H1 (cell line): ENCODE measurements at regions not wholly inside any gene's neighbourhood (a gene's known extent, or its start where the extent isn't known, plus 50 kb on each side); places are given as distances from the start of the nearest gene placed in this dataset.
"Not testable (repeated sequence)": the region's sequence is repeated elsewhere in the genome, so short reads cannot be mapped to it uniquely, and the experiment has no call there.

ENCODE experiments used
- CTCF ChIA-PET: fragments of 300-600 bp; sonication (Branson Sonifier 250); formaldehyde crosslinking; loops from one replicate; lab custom pipeline; 2021; ENCODE audit not compliant: partially characterized antibody; lab: Charles Lee
- POLR2A ChIA-PET: fragments of 300-600 bp; sonication (Branson Sonifier 250); formaldehyde crosslinking; loops from one replicate; lab custom pipeline; 2021; ENCODE audit warnings: inconsistent platforms; ENCODE audit not compliant: partially characterized antibody; lab: Charles Lee
- DNase-seq, 2 experiments: peaks; one replicate each; pipeline versions ENCODE4 v3.0.0 to v3.0.0-alpha.2; 2010 to 2022; ENCODE audit warnings: low spot score in 2 of 2, low read depth in 1 of 2, mixed read lengths in 1 of 2
- FAIRE-seq: peaks from 2 replicates; lab custom pipeline; 2011; peaks lifted over from hg19 to GRCh38; lab: Jason Lieb, UNC
- H2AFZ ChIP-seq: 2 replicates; pipeline ENCODE4 v1.8.1; 2012; ENCODE audit warnings: low read length, inconsistent platforms
- H2AK5ac ChIP-seq: 2 replicates; pipeline ENCODE4 v1.6.1; 2013; ENCODE audit warnings: low read depth, low read length
- H2BK120ac ChIP-seq: replicated peaks from 2 replicates; pipeline ENCODE3; 2013; ENCODE audit warnings: low read depth, low read length, inconsistent platforms
- H2BK12ac ChIP-seq: 2 replicates; pipeline ENCODE4 v1.6.1; 2013; ENCODE audit warnings: low read depth, low read length
- H2BK15ac ChIP-seq: 2 replicates; pipeline ENCODE4 v1.6.1; 2013; ENCODE audit warnings: low read length
- H2BK20ac ChIP-seq: 2 replicates; pipeline ENCODE4 v1.6.1; 2013; ENCODE audit warnings: low read length
- H2BK5ac ChIP-seq: 2 replicates; pipeline ENCODE4 v1.6.1; 2013; ENCODE audit warnings: low read depth, low read length
- H3K14ac ChIP-seq: 2 replicates; pipeline ENCODE4 v1.6.1; 2013; ENCODE audit warnings: inconsistent platforms; ENCODE audit not compliant: insufficient read length
- H3K18ac ChIP-seq: 2 replicates; pipeline ENCODE4 v1.6.1; 2013; ENCODE audit warnings: low read length; ENCODE audit errors: extremely low read depth
- H3K23ac ChIP-seq: 2 replicates; pipeline ENCODE4 v1.6.1; 2013; ENCODE audit warnings: inconsistent platforms; ENCODE audit not compliant: insufficient read length
- H3K23me2 ChIP-seq: 2 replicates; pipeline ENCODE4 v1.6.1; 2013; ENCODE audit warnings: low read depth, low read length
- H3K27ac ChIP-seq: 2 replicates; pipeline ENCODE4 v1.6.1; 2011; ENCODE audit warnings: low read depth, low read length, inconsistent platforms
- H3K27me3 ChIP-seq, 4 experiments: replicated peaks in 1 of 4; 1 replicate in 1 of 4; 2 replicates in 3 of 4; pipeline versions ENCODE4 v1.6.1 to v1.8.1; 2011 to 2013; ENCODE audit warnings: low read length in 3 of 4, mild to moderate bottlenecking in 3 of 4, inconsistent platforms in 2 of 4, mixed read lengths in 2 of 4, moderate library complexity in 1 of 4; ENCODE audit not compliant: control insufficient read depth in 3 of 4, insufficient read depth in 3 of 4; ENCODE audit errors: extremely low read depth in 1 of 4
- H3K36me3 ChIP-seq, 4 experiments: 2 replicates each; pipeline versions ENCODE4 v1.6.1 to v1.8.1; 2011 to 2013; ENCODE audit warnings: mild to moderate bottlenecking in 4 of 4, low read length in 3 of 4, moderate library complexity in 2 of 4, control low read depth in 1 of 4, inconsistent platforms in 1 of 4; ENCODE audit not compliant: insufficient read depth in 4 of 4, control insufficient read depth in 2 of 4
- H3K4ac ChIP-seq: replicated peaks from 2 replicates; pipeline ENCODE3; 2013; ENCODE audit warnings: low read length, low read depth, mixed read lengths, inconsistent platforms; ENCODE audit not compliant: insufficient read length
- H3K4me1 ChIP-seq, 4 experiments: replicated peaks in 1 of 4; 1 replicate in 1 of 4; 2 replicates in 3 of 4; pipeline versions ENCODE4 v1.6.1 to v1.8.1; 2011 to 2013; ENCODE audit warnings: low read length in 3 of 4, inconsistent platforms in 2 of 4, mixed read lengths in 1 of 4; ENCODE audit not compliant: insufficient read depth in 4 of 4, control insufficient read depth in 3 of 4
- H3K4me2 ChIP-seq, 2 experiments: 2 replicates each; pipeline versions ENCODE4 v1.6.1 to v1.8.1; 2011 to 2013; ENCODE audit warnings: low read depth in 2 of 2, low read length in 2 of 2, control low read depth in 1 of 2, inconsistent platforms in 1 of 2, mild to moderate bottlenecking in 1 of 2; ENCODE audit not compliant: insufficient read depth in 1 of 2
- H3K4me3 ChIP-seq, 4 experiments: fragments of 200-600, 300-600 bp in 1 of 4; sonication (generic), shearing (Covaris generic), sonication (Bioruptor Twin) in 1 of 4; 2 replicates each; pipeline versions ENCODE4 v1.5.1 to v1.8.1; 2011 to 2016; ENCODE audit warnings: low read length in 4 of 4, low read depth in 3 of 4, control low read depth in 2 of 4, inconsistent platforms in 2 of 4, mild to moderate bottlenecking in 2 of 4, mixed read lengths in 1 of 4, moderate library complexity in 1 of 4; ENCODE audit not compliant: insufficient read depth in 2 of 4; ENCODE audit errors: extremely low read depth in 1 of 4
- H3K56ac ChIP-seq: replicated peaks from 2 replicates; pipeline ENCODE3; 2013; ENCODE audit warnings: low read depth, mild to moderate bottlenecking, mixed read lengths, low read length, inconsistent platforms; ENCODE audit not compliant: insufficient read length
- H3K79me1 ChIP-seq: 2 replicates; pipeline ENCODE4 v1.6.1; 2013; ENCODE audit warnings: low read depth, low read length, control low read depth
- H3K79me2 ChIP-seq, 2 experiments: 2 replicates each; pipeline versions ENCODE4 v1.6.1 to v1.8.1; 2012 to 2013; ENCODE audit warnings: low read length in 2 of 2, mild to moderate bottlenecking in 2 of 2, inconsistent platforms in 1 of 2; ENCODE audit not compliant: insufficient read depth in 2 of 2, control insufficient read depth in 1 of 2
- H3K9ac ChIP-seq, 4 experiments: replicated peaks in 1 of 4; 1 replicate in 1 of 4; 2 replicates in 3 of 4; pipeline versions ENCODE4 v1.6.1 to v1.8.1; 2011 to 2013; ENCODE audit warnings: low read depth in 3 of 4, low read length in 3 of 4, control low read depth in 2 of 4, mild to moderate bottlenecking in 2 of 4, moderate library complexity in 2 of 4, inconsistent platforms in 1 of 4; ENCODE audit errors: extremely low read depth in 1 of 4
- H3K9me3 ChIP-seq, 2 experiments: 2 replicates each; pipeline versions ENCODE4 v1.6.1 to v1.8.1; 2012 to 2013; ENCODE audit warnings: mild to moderate bottlenecking in 2 of 2, moderate library complexity in 2 of 2, control low read depth in 1 of 2, inconsistent platforms in 1 of 2, low read depth in 1 of 2, low read length in 1 of 2, mixed read lengths in 1 of 2; ENCODE audit not compliant: insufficient read depth in 2 of 2
- H4K20me1 ChIP-seq, 2 experiments: replicated peaks in 1 of 2; 2 replicates each; pipeline versions ENCODE3 to v1.8.1; 2011 to 2013; ENCODE audit warnings: inconsistent platforms in 2 of 2, low read length in 2 of 2, mild to moderate bottlenecking in 1 of 2; ENCODE audit not compliant: insufficient read depth in 2 of 2, control insufficient read depth in 1 of 2
- H4K5ac ChIP-seq: 2 replicates; pipeline ENCODE4 v1.6.1; 2013; ENCODE audit warnings: low read length, low read depth, mixed read lengths, inconsistent platforms; ENCODE audit not compliant: insufficient read length
- H4K8ac ChIP-seq: 2 replicates; pipeline ENCODE4 v1.8.0; 2013; ENCODE audit warnings: mild to moderate bottlenecking, moderate library complexity, low read length, inconsistent platforms; ENCODE audit not compliant: insufficient read depth; ENCODE audit errors: extremely low read depth
- H4K91ac ChIP-seq: replicated peaks from 2 replicates; pipeline ENCODE3; 2013; ENCODE audit warnings: low read length, mixed read lengths, inconsistent platforms; ENCODE audit not compliant: insufficient read length
- WGBS, 2 experiments: shearing (Covaris generic) in 1 of 2; methylation state at CpG; one replicate each; pipeline versions ENCODE4 v1.1.6 to v1.1.7; 2013 to 2015; ENCODE audit warnings: low lambda C conversion rate in 2 of 2, mixed read lengths in 2 of 2, inconsistent platforms in 1 of 2, low coverage in 1 of 2, missing lambda C conversion rate in 1 of 2; ENCODE audit not compliant: insufficient replicate concordance in 2 of 2, insufficient coverage in 1 of 2, insufficient read length in 1 of 2; ENCODE audit errors: extremely low coverage in 1 of 2, missing lambda C conversion rate in 1 of 2; 5-methylcytosine and 5-hydroxymethylcytosine counted together

DNA sequence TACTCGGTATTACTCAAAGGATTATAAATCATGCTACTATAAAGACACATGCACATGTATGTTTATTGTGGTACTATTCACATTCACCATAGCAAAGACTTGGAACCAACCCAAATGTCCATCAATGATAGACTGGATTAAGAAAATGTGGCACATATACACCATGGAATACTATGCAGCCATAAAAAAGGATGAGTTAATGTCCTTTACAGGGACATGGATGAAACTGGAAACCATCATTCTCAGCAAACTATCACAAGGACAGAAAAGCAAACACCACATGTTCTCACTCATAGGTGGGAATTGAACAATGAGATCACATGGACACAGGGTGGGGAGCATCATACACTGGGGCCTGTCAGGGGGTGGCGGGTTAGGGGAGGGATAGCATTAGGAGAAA, 130.5 kb upstream of the SLC1A3 start:
- H2BK20ac ChIP-seq, CTCF ChIA-PET, H3K18ac ChIP-seq, H3K79me1 ChIP-seq, H3K56ac ChIP-seq, H3K9me3 ChIP-seq, H2BK5ac ChIP-seq, H3K4ac ChIP-seq, H2BK15ac ChIP-seq, H2AK5ac ChIP-seq, H3K36me3 ChIP-seq, H3K27me3 ChIP-seq, H2BK120ac ChIP-seq, H3K9ac ChIP-seq, H2BK12ac ChIP-seq, H3K4me3 ChIP-seq, H4K20me1 ChIP-seq, H4K8ac ChIP-seq, H2AFZ ChIP-seq, H3K4me1 ChIP-seq, H3K14ac ChIP-seq, DNase-seq, H3K23ac ChIP-seq, H4K91ac ChIP-seq, H3K27ac ChIP-seq, H3K23me2 ChIP-seq, H3K79me2 ChIP-seq, POLR2A ChIA-PET, FAIRE-seq, H4K5ac ChIP-seq, H3K4me2 ChIP-seq: not testable (repeated sequence)
- WGBS, 2 experiments, result 91% methylated on average over 2 of the region's 2 CpGs; no CpG with 5 or more reads in 1 of the 2 experiments
